HG03159 (cell line): ENCODE measurements at regions not wholly inside any gene's neighbourhood (a gene's known extent, or its start where the extent isn't known, plus 50 kb on each side); places are given as distances from the start of the nearest gene placed in this dataset.
"Not testable (repeated sequence)": the region's sequence is repeated elsewhere in the genome, so short reads cannot be mapped to it uniquely, and the experiment has no call there.

ENCODE experiments used
- ATAC-seq: cut with Tn5 transposase; IDR thresholded peaks from one replicate; pipeline ENCODE4 v1.9.1; 2021; ENCODE audit warnings: mild to moderate bottlenecking, moderate library complexity; ENCODE audit not compliant: unreplicated experiment

DNA sequence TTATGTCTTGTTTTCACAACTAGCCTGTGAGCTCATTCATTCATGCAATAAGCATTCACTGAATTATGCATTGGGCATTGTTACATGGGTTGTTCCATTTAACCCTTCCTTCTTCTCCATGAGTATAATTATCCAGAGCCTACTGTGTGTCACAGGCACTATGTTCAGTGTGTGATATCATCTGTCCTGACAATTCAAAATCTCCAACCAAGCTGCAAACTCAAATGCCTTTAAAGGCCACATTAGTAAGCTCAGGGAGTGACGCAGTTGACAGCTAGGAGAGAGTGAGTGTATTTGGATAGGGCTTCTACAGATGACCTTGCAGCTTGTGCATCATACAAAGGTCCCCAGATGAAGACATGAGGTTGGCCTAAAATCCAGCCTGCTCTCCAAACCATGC lies 289.5 kb downstream of the OMA1 start:
- no peak for ATAC-seq

DNA sequence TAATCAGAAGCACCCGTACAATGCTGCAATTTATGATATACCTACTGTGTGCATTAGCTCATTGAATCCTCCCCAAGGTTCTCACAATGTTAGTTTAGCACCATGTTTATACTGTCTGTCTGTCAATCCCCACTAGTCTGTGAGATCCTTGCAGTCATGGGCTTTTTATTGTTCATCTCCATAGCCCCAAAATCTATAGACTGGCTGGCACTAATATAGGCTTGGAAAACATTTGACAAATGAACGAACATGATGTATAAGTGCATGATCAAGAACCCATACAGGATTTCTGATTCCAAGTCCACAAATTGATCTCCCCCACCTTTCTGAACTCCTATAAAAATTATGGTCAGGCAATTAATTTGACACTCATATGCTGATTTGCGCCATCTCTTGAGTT lies 290.0 kb downstream of the OMA1 start:
- no peak for ATAC-seq

DNA sequence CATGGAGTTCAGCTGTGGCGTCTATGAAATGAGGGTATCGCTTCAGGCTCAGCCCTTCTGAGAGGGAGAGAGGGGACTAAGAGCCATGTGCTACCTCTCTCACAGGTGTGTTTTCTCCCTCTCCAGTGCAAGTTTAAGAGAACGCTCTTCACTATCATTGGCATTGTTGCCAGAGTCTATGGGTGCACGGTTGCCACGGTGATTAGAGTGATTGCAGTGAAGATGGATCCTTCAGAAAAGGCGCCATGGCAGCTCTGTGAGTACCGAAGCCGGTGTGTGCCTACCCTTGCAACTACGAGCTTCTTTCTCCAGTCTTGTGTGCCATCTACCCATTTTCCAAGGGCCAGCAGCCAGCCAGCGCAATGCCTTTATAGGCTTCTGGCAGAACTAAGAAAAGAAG lies 290.5 kb downstream of the OMA1 start:
- ATAC-seq = no peak

DNA sequence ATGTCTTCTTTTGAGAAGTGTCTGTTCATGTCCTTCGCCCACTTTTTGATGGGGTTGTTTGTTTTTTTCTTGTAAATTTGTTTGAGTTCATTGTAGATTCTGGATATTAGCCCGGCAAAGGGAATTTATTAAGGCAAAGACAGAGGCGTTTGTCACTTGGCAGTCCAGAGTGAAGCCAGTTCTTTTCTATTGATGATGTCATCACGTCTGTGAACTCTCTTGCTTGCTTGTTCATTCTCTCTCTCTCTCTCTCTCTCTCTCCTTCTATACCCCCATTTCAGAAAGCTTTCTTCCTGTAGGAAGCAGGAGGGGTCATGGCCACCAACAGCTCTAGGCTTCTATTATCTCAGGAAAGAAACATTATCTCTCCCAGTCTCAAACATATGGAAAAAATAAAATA lies 291.3 kb downstream of the OMA1 start:
- ATAC-seq = no peak

DNA sequence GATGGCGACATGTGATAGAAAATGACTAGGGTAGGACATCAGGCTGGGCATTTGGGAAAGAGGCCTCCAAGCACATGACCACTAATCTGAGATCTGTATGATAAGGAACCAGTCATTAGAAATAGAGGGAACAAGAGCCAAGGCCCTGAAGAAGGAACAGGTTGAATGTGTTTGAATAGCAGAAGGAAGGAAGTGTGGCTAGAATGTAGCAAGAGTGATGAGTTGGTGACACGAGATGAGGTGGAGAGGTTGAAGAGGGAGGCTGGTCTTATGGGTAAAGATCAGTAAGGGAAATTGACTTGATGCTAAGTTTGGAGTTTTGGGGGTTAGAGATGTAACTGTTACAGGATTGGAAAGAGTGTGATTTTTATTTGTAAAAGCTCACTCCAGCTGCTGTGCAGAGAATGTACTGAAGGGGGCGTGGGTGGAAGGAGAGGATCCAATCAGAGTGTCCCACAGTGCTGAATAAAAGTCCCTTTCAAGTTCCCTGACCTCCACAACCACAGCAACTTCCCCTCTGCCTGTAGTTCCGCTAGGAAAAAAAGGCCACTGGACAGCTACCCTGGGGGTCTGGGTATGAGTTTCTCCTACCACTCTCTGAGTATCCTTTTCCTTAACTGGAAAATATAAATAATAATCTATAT lies 295.0 kb downstream of the OMA1 start:
- no peak for ATAC-seq

DNA sequence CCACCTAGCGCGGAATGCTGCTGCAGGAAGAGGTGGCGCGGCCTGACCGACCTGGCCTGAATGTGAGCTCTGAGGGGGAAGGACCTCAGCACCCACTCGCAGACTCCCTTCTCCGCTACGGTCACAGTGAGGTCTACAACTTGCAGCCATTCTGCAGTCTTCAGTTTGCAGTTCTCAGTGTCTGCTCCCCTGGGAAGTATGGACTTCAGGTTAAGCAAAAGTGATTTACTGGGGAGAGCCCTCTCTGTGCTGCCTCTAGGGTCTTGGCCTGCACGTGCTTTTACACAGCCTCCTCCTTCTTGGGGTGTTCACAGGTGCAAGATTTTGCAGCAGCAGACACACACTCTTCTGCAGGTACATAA lies 296.0 kb downstream of the OMA1 start:
- ATAC-seq = no peak

DNA sequence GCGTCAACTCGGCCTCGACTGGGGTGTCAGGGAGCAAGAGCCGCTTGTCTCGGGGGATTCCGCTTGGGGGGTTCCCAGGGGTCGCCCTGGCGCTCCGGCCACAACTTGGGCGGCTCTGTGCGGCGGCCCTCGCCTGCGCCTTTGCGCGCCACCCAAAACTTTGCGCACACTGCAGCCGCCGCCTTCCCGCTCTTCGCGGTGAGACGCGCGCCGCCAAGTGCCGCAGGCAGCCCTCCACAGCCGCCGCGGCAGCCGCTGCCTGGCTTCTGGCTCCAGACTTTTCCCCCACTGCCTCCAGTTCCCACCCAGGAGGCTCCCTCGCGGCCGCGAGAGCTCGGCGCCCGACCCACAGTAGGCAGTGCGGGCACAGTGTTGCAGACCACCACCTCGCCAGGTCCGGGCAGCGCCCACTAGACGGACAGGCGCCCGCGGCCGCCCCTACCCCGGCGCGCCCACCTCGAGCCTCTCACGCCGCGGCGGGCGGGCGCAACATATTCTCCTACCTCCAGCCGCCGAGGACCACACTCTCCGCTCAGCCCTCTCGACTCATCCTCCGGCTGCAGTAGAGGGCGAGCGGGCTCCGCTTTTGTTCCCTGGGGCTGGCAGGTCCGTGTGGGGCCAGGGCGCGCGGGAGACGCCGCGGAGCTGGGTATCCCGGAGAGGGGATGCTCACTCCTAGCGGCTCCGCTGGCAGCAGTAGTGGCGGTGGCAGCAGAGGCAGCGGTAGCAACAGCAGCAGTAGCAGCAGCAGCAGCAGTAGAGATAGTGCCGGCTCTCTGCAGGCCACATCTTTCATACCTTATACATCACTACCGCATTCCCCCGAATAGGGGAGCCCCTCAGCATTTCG lies 296.6 kb downstream of the OMA1 start:
- ATAC-seq = peak; percentile 60

DNA sequence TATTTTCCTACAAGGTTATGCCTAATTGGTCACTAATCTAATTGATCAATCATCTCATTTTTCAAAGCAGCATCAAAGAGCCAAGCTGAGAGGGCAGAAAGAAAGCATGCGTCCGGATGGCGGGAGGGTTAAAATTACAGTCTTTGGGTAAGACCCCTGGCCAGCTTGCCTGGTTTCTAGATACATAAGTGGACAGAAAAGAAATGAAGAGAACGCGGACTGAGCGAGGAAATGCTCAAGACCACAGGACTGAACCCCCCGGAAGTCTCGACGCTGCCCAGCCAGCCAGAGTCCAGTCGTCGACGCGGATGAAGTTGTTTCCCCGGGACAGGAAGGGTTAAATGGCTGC lies 297.2 kb downstream of the OMA1 start:
- no peak for ATAC-seq

DNA sequence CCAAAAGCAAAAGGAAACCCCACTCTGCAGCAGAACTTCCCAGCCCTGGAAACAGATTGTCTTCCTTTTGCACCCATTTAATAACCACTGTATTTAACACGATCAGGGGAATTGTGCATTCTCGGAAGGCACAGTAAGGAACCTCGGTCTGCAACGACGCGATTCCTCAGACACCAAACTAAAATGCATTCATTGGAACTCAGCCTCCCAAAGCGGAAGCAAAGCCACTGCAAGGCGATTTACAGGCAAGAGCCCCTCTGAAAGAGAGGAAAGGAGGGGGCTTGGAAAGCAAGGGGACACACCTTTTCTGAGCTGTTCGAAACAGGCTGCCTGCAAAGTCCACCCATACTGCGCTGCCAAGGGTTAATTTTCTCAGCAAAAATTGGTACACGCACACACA lies 297.7 kb downstream of the OMA1 start:
- no peak for ATAC-seq

DNA sequence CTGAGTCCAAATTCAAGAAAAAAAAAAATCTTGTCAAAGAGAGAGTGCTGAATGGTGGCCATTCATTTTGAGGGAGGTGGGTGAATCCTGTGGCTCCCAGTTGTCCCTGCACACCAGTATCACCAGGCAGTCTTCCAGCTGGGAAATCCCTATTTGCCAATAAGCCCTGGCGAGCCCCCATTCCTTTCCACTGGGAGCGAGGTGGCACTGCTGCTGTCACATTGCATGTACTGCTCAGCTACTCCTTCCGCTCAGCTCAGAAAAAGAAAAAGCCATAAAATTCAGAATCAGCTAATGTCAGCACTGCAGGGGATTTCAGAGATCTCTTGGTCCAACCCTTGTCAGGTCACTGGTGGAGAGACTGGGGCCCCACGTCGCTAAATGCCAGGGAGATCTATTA lies 298.5 kb downstream of the OMA1 start:
- ATAC-seq = no peak

DNA sequence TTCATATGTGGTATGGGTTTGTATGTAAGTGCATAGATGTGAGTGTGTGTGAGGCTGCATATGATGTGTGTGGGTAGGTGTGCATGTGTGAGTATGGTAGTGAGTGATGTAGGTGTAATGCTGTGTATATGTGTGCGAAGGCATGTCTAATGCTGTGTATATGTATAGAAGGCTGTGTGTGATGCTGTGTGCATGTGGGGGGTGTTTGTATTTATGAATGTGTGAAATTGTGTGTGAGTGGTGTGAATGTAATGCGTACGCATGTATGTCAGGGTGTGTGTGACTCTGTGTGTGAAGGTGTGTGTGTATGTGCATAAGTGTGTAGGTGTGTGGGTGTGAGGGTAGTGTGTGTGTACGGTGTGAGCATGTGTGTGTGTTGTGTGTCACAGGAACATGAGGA lies 300.0 kb downstream of the OMA1 start:
- ATAC-seq = no peak

DNA sequence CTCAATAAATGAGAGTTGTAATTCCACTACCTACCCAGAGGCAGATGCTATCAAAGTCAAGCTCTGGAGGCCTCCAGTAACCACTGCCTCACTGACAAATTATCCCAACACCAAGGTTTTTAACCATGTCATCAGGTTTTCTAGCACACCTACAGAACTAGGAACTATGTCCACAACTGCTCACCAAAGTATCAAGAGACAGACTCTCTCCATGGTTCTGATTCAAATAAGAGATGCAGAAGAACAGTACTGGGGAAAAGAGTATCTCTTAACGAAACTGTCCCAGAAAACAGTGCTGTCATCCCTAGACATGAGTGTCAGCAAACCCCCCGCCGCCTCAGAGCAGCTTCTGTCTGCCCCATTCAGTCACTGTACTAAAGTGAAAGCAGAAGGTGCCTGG lies 301.7 kb downstream of the OMA1 start:
- no peak for ATAC-seq

DNA sequence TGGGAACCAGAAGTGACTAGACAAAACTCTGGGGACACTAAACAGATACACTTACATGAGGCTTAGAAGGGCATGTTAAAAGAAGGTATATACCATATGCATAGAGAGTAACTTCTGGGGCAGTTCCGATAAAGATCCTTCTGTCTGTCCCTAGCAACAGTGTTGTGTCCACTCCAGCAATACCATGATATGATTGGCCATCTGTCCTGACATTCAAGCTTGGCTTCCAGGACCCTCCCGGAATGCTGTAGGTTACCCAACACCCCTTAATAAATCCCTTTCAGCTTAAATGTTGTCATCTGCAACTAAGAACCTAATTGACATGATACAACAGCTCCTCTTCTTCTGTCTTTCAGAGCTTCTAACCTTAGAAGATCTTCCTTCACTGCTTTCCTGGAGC lies 307.7 kb downstream of the OMA1 start:
- no peak for ATAC-seq

DNA sequence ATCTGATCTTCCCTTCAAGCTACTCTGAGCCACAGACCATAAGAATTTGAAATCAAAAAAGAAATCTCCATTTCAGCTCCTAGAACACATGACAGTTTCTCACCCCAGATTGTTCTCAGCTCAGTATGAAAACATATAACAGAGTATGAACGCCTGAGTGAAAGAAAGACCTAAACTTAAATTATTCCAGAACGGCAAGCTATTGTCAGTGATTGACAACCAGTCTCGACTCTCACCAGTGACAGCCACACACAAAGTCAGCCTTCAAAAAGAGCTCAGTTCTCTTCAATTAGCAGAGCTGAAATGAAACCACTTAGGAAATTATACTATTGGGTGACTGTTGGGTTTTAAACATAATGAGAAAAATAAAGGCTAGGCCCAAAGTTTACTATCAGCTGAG lies 312.8 kb downstream of the OMA1 start:
- no peak for ATAC-seq

DNA sequence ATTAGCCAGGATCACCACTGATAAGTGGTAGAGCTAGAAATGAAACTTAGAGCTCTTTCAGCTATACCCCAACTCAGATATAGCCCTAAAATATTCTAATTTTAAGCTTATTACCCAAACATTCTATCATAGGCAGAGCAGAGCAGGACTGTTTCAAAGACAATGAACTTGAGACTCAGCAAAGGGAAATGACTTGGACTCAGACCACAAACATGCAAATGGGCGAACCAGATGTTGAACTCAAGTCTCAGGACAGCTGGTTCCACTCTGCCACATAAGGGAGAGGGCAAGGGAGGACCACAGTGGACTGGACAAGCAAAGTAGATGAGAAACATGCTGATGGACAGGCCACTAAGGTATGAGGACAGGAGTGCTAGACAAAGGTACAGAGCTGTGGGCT lies 315.3 kb downstream of the OMA1 start:
- ATAC-seq = peak; percentile 72

DNA sequence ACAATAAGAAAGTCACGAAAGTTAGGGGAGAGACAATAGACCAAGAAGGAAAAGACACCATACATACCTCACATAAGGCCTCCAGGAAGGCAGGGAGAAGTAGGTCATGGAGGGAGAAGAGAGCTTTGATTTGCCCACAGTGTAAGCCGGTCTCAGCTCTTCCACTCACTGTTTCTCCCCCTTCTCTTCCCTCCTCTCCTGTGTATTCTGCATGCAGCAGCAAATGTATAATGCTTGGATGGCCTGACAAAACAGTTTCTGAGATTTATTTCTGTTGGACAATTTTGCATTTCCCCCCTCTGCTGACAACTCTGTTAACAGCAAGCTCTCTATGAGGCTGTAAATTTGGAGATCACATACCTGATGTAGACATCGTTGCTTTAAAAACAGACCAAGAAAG lies 318.9 kb downstream of the OMA1 start:
- no peak for ATAC-seq

DNA sequence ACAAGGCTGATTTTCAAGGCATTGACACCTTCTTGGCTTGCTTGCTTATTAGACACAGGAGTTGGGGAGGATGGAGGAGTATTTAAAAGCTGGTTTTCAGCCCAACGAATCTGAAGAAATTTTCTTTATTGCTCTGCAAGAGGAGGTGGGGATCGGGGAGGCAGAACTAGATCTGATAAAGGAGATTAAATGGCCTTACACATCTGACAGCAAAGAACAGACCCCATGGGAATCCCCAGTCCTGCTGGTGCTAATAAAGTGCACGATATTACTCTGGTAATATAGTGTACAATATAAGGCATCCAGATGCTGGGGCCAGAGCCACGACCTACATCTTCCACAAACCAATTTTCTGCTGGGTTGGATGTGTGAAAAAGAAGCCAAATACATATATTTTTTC lies 323.0 kb downstream of the OMA1 start:
- no peak for ATAC-seq

DNA sequence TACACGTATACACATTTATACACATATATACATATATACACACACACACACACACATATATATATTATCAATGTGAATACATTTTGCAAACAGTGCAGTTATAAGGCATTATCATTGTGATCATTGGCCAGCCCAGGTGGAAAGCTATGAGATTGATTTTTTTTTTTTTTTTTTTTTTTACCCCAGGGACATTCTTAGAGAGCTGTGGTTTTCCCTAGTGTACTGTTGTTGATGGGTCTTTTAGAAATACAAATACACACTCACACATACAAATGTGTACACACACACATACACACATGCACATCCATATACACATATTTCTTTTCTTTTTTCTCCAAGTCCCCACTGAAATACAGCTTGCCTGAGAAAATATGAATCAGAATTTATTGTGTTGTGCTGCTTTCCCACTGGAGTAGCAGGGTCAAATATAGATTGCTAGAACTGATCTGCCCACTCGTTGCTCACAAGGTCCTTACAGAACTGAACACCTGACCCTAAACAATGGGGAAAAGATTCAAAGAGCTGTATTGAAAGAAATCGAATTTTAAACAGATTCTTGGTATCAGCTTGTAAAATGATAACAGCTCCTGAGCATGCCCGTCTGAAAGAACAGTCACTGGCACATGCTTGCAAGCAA lies 325.6 kb downstream of the OMA1 start:
- ATAC-seq = no peak

DNA sequence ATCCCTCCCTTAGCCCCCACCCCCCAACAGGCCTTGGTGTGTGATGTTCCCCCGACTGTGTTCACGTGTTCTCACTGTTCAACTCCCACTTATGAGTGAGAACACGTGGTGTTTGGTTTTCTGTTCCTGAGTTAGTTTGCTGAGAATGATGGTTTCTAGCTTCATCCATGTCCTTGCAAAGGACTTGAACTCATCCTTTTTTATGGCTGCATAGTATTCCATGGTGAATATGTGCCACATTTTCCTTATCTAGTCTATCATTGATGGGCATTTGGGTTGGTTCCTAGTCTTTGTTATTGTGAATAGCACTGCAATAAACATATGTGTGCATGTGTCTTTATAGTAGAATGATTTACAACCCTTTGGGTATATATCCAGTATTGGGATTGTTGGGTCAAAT lies 330.4 kb downstream of the OMA1 start:
- ATAC-seq = not testable (repeated sequence)

DNA sequence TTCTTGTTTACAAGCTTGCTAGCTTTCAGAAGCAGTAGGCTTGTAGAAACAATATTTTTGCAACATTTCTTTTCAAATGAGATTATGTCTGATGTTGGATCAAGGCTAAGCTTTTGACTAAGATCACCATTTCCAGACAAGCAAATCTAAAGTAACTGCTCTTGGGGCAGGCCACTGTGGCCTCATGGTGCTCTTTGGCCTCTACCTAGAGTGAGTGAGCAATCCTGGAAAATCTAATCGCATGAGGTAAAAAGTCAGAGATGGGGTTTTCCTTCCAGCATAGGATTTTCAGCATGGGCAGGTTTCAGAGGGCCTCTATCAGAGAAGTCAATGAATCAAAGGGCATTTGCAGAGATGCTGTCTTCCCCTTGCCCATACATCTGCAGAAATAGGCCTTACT lies 331.9 kb downstream of the OMA1 start:
- no peak for ATAC-seq

DNA sequence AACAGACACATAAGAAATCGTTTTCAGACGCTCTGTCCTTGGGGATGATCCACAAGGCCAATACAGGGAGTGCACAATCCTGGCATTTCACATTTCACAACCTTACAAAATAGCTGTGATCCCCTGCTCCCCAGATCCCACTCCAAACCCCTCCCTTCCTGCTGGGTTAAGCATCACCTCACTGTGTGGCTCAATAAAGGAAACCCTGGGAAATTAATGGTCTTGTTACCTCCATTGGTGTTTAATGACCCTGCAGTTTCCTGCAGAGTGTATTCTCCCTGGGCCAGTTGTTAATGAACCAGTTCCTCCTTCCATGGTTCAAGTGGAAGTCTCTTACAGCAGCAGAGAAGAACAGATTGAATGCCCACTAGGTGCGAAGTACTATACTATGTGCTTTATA lies 334.7 kb downstream of the OMA1 start:
- ATAC-seq = no peak

DNA sequence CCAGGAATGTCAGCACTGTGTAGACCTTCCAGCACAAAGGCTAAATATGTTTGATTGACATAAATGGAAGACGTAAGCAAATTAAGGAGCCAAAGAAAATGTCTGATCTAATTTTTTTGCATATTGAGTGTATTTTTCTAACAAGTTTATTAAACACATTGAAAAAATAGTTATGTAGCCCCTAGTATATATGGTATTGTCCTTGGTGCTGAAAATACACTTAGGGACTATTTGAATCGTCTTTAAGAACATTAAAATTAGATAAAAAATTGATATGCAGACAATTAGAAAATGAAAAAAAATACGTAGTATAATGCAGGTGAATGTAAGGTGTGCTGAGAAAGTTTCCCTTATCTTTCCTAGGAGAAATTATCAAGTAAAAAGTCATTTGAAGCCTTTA lies 337.0 kb downstream of the OMA1 start:
- no peak for ATAC-seq
